ENCODE measurements at regions not wholly inside any gene's neighbourhood (a gene's known extent, or its start where the extent isn't known, plus 50 kb on each side); places are given as distances from the start of the nearest gene placed in this dataset.
A peak's percentile ranks its signal among the peaks of the same experiment; 100 is the strongest.
"Not testable (repeated sequence)": the region's sequence is repeated elsewhere in the genome, so short reads cannot be mapped to it uniquely, and the experiment has no call there.

GRCh38 chr12:131287015-131287937 is 333.6 kb downstream of the ADGRD1 start:
- ATAC-seq: no peak
- WGBS, 3 donors: 82 to 89% (median 87%) methylated on average over 16 to 19 of the region's 25 CpGs
- no peaks in the 10 kb centered on the region for H3K4me1 ChIP-seq
- no peaks in the 10 kb centered on the region for H3K27me3 ChIP-seq (ENCODE audit: insufficient read depth in 3 of 3, low read length in 2 of 3)
- DNase-seq: peak in 1 of 2 donors; percentile 23
- H3K4me3 ChIP-seq: no peak overlapping the region
- TF ChIP-seq CTCF (IDR thresholded peaks at IDR 0.05): no peak
- intact Hi-C loops (cut with DNase I): no loop called here
- H3K36me3 ChIP-seq (ENCODE audit: insufficient read depth in 1 of 2, low read depth in 1 of 2): no peaks in the 10 kb centered on the region
- no peaks in the 10 kb centered on the region for H3K9me3 ChIP-seq
- no peak overlapping the region for H3K27ac ChIP-seq

GRCh38 chr12:131287938-131288764 is 334.4 kb downstream of the ADGRD1 start:
- peak in 1 of 2 donors; percentile 28 for DNase-seq
- ATAC-seq: no peak
- no peaks in the 10 kb centered on the region for H3K36me3 ChIP-seq (ENCODE audit: insufficient read depth in 1 of 2, low read depth in 1 of 2)
- WGBS, 3 donors: 73 to 80% (median 75%) methylated on average over 24 to 27 of the region's 27 CpGs
- H3K27me3 ChIP-seq (ENCODE audit: insufficient read depth in 3 of 3, low read length in 2 of 3): no peaks in the 10 kb centered on the region
- no peak overlapping the region for H3K27ac ChIP-seq
- no peaks in the 10 kb centered on the region for H3K4me1 ChIP-seq
- H3K4me3 ChIP-seq: no peak overlapping the region
- intact Hi-C loops (cut with DNase I): no loop called here
- no peak for TF ChIP-seq CTCF (IDR thresholded peaks at IDR 0.05)
- no peaks in the 10 kb centered on the region for H3K9me3 ChIP-seq

- H3K9me3 ChIP-seq; H3K4me1 ChIP-seq; ATAC-seq; H3K27ac ChIP-seq; H3K36me3 ChIP-seq (ENCODE audit: insufficient read depth in 1 of 2, low read depth in 1 of 2); H3K4me3 ChIP-seq; intact Hi-C loops (cut with DNase I); H3K27me3 ChIP-seq (ENCODE audit: insufficient read depth in 3 of 3, low read length in 2 of 3): not testable (repeated sequence)
- WGBS, 3 donors: 77 to 81% (median 80%) methylated on average over 18 to 19 of the region's 19 CpGs
- peak in 1 of 2 donors; percentile 19 for DNase-seq
Measured at GRCh38 chr12:131288765-131289695, 335.3 kb downstream of the ADGRD1 start.

GRCh38 chr12:131289807-131290206 is 336.1 kb downstream of the ADGRD1 start:
- H3K4me1 ChIP-seq; H3K9me3 ChIP-seq; H3K36me3 ChIP-seq (ENCODE audit: insufficient read depth in 1 of 2, low read depth in 1 of 2); H3K27ac ChIP-seq; ATAC-seq; H3K4me3 ChIP-seq; H3K27me3 ChIP-seq (ENCODE audit: insufficient read depth in 3 of 3, low read length in 2 of 3): not testable (repeated sequence)
- 73 to 87% (median 78%) methylated on average over 3 to 7 of the region's 8 CpGs for WGBS, 3 donors
- intact Hi-C loops (cut with DNase I): loop anchor here in 1 of 2 donors (5.0 kb wide), 1 partner anchor 377 kb away; no protein-coding TSS in a partner anchor
- DNase-seq: peak in 1 of 2 donors; percentile 6

GRCh38 chr12:131290255-131290959 is 336.7 kb downstream of the ADGRD1 start:
- no peak for TF ChIP-seq CTCF (IDR thresholded peaks at IDR 0.05)
- no peak for DNase-seq
- no peaks in the 10 kb centered on the region for H3K4me1 ChIP-seq
- no peak for ATAC-seq
- H3K27me3 ChIP-seq (ENCODE audit: insufficient read depth in 3 of 3, low read length in 2 of 3): no peaks in the 10 kb centered on the region
- no peak overlapping the region for H3K27ac ChIP-seq
- 74 to 80% (median 75%) methylated on average over 10 of the region's 10 CpGs for WGBS, 3 donors
- no peaks in the 10 kb centered on the region for H3K36me3 ChIP-seq (ENCODE audit: insufficient read depth in 1 of 2, low read depth in 1 of 2)
- no peaks in the 10 kb centered on the region for H3K9me3 ChIP-seq
- no peak overlapping the region for H3K4me3 ChIP-seq
- intact Hi-C loops (cut with DNase I): loop anchor here in 1 of 2 donors (5.0 kb wide), 1 partner anchor 377 kb away; no protein-coding TSS in a partner anchor

GRCh38 chr12:131293071-131294015 is 339.6 kb downstream of the ADGRD1 start:
- H3K4me3 ChIP-seq; H3K27me3 ChIP-seq (ENCODE audit: insufficient read depth in 3 of 3, low read length in 2 of 3); H3K27ac ChIP-seq; H3K9me3 ChIP-seq; H3K36me3 ChIP-seq (ENCODE audit: insufficient read depth in 1 of 2, low read depth in 1 of 2); H3K4me1 ChIP-seq; ATAC-seq; DNase-seq: not testable (repeated sequence)
- WGBS, 3 donors: 63 to 66% (median 65%) methylated on average over 25 to 26 of the region's 26 CpGs
- intact Hi-C loops (cut with DNase I): loop anchor here in 1 of 2 donors (5.0 kb wide), 1 partner anchor 374 kb away; no protein-coding TSS in a partner anchor

Measured in psoas muscle (tissue), 7 donors.